ENCODE measurements at regions not wholly inside any gene's neighbourhood (a gene's known extent, or its start where the extent isn't known, plus 50 kb on each side); places are given as distances from the start of the nearest gene placed in this dataset.
"Not testable (repeated sequence)": the region's sequence is repeated elsewhere in the genome, so short reads cannot be mapped to it uniquely, and the experiment has no call there.

DNA sequence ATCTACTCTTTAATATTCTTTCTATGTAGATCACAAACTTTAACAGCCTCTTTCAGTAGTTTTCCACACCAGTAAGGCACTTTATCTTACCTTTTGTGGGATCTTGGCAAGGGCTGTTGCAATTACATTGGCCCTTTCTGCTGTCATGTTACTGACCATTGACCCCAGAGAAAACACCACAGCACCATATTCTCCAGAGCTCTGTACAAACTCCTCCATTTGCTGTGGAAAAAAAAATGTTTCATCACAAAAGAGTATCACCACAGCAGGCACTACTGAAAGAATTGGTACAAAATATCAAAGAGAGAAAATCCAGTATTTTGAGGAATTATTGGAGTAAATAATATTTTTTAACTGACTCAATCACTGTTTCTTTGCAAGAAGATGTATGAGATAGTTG lies 62.3 kb upstream of the UGT2A3 start:
- DNase-seq (ENCODE audit: extremely low spot score, insufficient read length, low read depth); FAIRE-seq: not testable (repeated sequence)

DNA sequence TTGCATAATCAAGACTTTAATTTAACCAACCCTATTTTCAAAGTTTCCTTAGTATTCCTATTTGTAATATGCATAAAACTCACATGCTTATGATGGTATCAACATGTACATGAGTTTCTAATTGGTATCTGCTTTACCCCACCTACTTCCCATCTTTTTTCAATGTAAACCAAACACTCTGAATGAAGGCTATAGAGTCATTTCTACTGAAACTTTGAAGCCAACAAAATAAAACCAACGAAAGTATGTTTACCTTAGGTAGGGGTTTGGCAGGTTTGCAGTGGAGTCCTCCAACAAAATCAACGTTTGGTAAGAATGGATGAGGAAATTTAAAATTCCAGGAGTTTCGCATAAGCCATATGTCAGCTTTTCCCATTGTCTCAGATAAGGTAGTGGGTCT lies 66.4 kb upstream of the UGT2A3 start:
- FAIRE-seq; DNase-seq (ENCODE audit: extremely low spot score, insufficient read length, low read depth): not testable (repeated sequence)

DNA sequence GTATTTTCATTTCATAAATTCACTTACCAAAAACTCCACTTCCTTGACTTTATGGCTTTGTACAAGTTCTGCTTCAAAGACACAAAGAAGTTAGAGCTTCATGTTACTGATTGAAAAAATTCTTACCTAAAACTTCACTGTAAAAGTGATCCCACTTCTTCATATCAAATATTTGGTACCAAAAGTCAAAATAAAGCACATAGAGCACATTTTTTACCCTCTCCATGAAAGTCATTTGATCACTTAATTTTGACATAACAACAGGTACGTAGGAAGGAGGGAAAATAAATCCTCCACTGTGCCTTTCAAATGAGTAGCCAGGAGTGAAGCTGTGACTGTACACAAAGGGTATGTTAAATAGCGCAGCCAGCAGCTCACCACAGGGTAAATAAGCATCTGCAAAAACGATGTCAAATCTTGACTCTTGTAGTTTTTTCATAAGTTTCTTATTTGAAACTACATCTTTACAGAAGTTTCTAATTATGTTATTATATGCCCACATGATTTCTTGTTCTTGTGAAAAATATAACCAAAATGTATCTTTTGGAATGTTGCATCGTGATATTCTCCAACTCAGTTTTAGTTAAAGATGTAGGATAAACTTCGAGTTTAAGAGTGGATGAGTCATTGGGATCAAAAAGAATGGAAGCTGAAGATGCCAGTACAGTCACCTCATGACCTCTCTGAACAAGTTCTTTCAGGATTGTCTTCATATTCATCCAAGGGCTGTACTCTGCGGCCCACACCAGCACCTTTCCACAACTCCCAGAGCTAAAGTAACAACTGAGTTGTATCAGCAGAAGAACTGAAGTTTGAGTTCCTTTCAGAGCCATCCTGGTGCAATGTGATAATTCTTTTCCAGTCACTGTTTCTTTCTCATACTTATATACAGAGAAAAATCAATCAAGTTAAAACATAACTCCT lies 68.2 kb upstream of the UGT2A3 start:
- peak; percentile 63 for FAIRE-seq
- DNase-seq (ENCODE audit: extremely low spot score, insufficient read length, low read depth), result not testable (repeated sequence)

DNA sequence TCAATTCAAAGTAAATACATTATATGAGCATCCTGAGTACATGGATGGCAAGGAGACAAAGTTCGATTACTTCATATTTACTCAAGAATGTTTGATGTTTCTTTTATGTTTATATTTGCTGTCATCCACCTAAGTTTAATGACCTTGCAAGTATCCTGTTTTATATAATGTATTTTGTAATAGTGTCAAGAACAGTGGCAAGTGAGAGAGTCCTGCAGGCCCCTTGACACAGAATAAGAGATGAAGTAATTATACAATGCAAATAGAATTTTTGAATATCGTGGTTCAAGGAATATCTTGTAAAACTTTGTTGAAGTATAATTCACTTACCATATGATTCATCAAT lies 68.8 kb upstream of the UGT2A3 start:
- not testable (repeated sequence) for DNase-seq (ENCODE audit: extremely low spot score, insufficient read length, low read depth); FAIRE-seq

DNA sequence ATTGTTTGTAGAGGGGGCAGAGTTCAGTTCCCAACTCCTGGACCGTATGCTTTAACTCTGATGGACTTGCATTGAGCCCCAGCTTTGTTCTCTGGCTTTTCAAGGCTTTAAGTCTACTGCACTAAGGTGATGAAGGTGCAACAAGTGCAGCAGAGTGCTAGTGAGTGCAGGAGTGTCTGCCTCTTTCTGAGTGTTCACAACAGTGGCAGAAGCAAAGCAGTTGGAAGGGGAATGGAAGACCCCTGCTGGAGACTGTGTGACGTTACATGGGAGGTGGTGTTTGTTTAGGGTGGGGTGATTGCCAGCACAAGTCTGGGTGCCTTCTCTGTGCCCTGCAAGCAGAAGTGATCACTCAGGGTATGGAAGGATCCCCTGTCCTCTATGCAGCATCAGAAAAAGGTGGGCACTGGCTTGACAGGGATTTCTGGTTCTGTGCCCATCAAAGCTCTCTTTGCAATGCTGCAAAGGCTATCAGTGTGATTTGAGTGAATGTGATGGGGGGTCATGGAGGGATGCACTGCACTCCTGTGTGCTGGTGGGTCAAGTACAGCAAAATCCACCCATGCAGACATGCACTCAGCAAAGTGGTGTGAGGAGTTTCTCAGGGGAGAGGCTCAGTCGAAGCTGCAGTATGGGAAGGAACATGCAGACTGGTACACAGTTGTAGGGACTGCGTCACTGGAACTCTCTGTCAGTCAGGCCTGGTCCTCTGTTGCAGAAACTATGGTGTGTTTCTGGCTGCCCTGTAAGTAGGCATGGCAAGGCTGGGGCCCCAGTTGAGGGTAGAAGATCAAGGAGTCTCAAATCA lies 70.9 kb upstream of the UGT2B7 start:
- peak; percentile 77 for FAIRE-seq

DNA sequence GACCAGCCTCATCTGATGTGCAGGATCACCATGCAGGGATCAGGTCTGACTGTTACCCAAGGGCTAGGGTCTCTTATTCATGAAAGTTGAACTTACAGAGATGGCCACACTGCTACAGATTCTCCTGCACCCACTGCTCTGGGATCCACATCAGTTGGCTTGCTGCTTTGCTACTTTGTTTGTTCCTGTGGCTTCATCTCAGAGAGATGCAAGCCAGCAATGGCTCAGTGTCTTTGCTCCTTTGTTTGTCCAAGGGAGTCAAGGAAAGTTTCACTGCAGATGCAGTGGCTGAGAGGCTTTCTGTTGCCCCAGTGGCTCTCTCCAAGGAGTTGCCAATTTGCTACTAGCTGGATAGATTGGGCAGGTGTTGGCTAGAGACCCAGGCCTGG lies 70.3 kb upstream of the UGT2B7 start:
- FAIRE-seq, result no peak

More for the DNA sequence above, 70.9 kb upstream of the UGT2B7 start:
- no peak for DNase-seq (ENCODE audit: extremely low spot score, insufficient read length, low read depth)

DNA sequence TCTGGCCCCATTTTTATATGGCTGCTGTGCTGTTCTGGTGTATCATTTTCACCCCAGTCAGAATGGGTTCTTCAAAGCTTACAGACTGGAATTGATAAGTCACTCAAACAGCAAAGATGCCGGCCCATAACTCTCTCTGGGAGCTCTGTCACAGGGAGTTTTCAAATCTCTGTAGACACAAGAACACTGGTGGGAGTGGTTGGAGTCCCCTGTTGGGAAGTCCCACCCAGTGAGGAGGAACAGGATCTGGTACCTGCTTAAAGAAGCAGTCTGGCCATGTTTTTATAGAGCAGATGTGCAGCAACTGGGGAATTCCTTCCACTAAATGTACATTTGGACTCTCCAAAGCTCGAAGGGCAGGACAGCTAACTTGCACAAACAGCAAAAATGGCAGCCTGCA lies 69.3 kb upstream of the UGT2B7 start:
- no peak for FAIRE-seq
- DNase-seq (ENCODE audit: extremely low spot score, insufficient read length, low read depth), result no peak

More for the DNA sequence above, 70.3 kb upstream of the UGT2B7 start:
- no peak for DNase-seq (ENCODE audit: extremely low spot score, insufficient read length, low read depth)

DNA sequence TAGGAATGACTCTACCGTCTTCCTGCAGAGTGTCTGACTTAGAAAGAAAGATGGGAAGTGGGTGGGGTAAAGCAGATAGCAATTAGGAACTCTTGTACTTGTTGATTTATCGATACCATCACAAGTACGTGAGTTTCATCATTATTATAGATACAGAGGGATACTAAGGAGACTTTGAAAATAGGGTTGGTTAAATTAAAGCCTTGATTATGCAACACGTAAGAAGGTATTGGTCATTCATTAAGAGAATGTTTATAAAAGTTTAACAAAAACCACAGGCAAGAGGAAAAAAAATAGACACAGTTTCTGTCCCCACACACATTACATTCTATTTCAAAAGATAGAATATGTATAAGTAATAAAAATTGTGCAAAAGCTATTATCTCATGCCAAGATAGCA lies 65.9 kb upstream of the UGT2B7 start:
- FAIRE-seq (no peak), DNase-seq (ENCODE audit: extremely low spot score, insufficient read length, low read depth) (no peak)

DNA sequence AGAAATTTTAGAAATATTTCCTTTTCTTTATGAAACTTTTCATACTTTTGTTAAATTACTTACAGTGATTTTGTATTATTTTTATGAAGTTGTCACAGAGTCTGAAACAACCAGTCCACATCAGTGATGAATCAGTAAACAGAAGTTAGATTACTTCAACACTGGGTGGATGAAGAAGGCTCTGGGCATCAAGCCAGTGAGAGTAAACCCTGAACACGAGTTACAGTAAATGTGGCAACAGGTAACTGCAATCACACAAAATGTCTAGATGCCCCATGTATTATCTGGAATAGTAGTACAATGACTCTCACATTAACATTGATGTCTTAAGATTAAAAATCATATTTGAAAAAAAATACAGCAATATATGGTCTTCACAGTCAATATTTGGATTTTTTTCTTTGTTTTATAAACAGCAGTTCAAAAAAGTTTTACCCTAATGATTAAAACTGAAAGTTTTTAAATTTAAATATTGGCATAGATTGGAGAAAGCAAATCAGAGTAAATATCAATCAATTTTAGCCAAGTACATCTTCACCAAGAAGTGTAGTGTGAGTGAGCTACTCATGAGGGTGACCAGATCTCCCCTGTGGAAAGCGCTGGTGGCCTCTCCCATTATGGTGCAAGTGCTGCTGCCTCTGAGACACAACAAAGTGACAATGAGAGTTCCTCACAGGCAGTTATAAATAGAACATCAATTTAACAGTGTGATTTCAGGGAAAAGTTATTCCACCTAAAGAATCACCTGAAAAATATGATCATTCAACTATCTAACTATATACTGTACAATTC lies 63.2 kb upstream of the UGT2B7 start:
- DNase-seq (ENCODE audit: extremely low spot score, insufficient read length, low read depth), result no peak
- FAIRE-seq, result no peak

DNA sequence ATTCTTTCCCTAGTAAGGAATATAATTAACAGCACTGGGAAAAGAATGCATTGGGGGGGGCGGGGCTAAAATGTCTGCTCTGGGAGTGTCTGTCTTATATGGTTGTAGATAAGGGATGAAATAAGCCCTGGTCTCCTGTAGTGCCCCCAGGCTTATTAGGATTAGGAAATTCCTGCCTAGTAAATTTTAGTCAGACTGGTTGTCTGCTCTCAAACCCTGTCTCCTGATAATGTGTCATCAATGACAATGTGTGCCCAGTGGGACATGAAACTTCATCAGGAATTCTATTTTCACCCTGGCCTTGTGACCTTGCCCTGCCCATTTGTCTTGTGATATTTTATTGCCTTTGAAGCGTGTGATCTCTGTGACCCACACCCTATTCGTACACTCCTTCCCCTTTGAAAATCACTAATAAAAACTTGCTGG lies 61.9 kb upstream of the UGT2B7 start:
- not testable (repeated sequence) for FAIRE-seq; DNase-seq (ENCODE audit: extremely low spot score, insufficient read length, low read depth)

DNA sequence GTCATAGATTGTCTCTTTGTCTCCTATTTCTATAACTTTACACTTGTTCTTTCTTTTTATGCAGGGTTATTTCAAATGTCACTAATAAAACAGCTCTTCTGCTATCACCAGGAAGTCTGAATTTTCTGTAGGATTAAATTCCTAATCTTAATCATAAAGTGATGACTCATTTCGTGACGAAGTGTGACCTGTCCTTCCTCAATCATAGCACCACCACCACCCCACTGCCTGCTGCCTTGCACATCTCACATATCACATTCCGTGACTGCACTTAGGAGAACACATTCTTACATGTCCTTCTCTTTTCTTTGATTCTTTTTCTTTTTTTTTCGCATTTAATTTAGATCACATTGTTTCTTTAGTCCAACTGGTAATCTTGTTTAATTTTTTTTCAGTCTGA lies 57.7 kb upstream of the UGT2B7 start:
- no peak for FAIRE-seq
- DNase-seq (ENCODE audit: extremely low spot score, insufficient read length, low read depth), result no peak

DNA sequence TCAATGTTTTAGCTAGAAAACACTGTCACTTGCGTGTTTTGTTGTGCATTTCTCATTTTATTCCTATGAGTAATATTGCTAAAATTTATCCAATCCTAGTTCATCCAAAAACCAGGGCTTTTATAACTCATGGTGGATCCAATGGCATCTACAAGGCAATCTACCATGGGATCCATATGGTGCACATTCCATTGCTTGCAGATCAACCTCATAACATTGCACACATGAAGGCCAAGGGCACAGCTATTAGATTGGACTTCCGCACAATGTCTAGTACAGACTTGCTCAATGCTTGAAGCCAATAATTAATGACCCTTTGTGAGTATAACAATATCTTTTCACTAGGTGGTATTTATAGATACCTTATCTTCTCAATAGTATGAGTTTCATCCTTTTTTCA lies 57.2 kb upstream of the UGT2B7 start:
- no peak for DNase-seq (ENCODE audit: extremely low spot score, insufficient read length, low read depth)
- peak; percentile 26 for FAIRE-seq

DNA sequence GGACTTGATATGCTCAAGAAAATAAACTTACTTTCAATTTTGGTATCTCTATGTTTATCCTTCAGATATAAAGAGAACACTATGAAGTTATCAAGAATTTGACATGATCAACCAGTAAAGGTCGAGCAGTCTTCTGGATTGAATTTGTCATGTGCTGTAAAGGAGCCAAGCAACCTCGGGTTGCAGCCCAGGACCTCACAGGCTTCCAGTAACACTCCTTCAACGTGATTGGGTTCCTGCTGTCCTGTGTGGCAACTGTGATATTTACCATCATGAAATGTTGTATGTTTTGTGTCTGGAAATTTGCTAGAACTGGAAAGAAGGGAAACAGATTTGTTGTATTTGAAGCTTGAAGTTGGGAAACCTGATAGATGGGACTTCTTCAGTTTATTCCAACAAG lies 52.0 kb upstream of the UGT2B7 start:
- DNase-seq (ENCODE audit: extremely low spot score, insufficient read length, low read depth) (no peak), FAIRE-seq (no peak)
